ENCODE measurements at regions not wholly inside any gene's neighbourhood (a gene's known extent, or its start where the extent isn't known, plus 50 kb on each side); places are given as distances from the start of the nearest gene placed in this dataset.

- Mint-ChIP-seq H3K27ac (no peak overlapping the region), H3K4me1 (no peaks in the 10 kb centered on the region)
- no peak overlapping the region for H3K27ac ChIP-seq (ENCODE audit: low read depth)
Measured at GRCh38 chr5:74310997-74311930, 329.3 kb downstream of the ENC1 start.

More at GRCh38 chr5:74310997-74311930, 329.3 kb downstream of the ENC1 start:
- H2AFZ ChIP-seq, result no peak overlapping the region
- no peaks in the 10 kb centered on the region for H3K27me3 ChIP-seq (ENCODE audit: insufficient read depth)
- H3K79me2 ChIP-seq (replicated peaks; ENCODE audit: insufficient read depth), result no peaks in the 10 kb centered on the region
- peaks cover 5% of the 10 kb centered on the region; the same call in 1 of the 2 replicates for H3K4me1 ChIP-seq (ENCODE audit: insufficient read depth)
- Mint-ChIP-seq H3K4me3 (no peak overlapping the region), H3K27me3 (ENCODE audit: insufficient read depth, low read depth, poor library complexity) (no peaks in the 10 kb centered on the region), H3K36me3 (ENCODE audit: low read depth) (no peaks in the 10 kb centered on the region), H3K9me3 (no peaks in the 10 kb centered on the region)
- H3F3A ChIP-seq (replicated peaks; ENCODE audit: low read depth), result no peaks in the 10 kb centered on the region
- ATAC-seq, result no peak
- H3K4me3 ChIP-seq, result no peak overlapping the region
- no peak for TF ChIP-seq CREB1 (CRISPR knock-in tag; IDR thresholded peaks at IDR 0.05; ENCODE audit: low read depth)
- no peak for TF ChIP-seq EZH2 (IDR thresholded peaks at IDR 0.05; ENCODE audit: low read depth, unreplicated experiment)
- no peak for TF ChIP-seq CTCF (conservative IDR thresholded peaks at IDR 0.05; ENCODE audit: low read depth in 2 of 2)
- TF ChIP-seq POLR2AphosphoS5 (IDR thresholded peaks at IDR 0.05; ENCODE audit: low read depth), result no peak
- no peak for TF ChIP-seq STAT1 (IDR thresholded peaks at IDR 0.05; ENCODE audit: unreplicated experiment)
- TF ChIP-seq, protein P1, sequence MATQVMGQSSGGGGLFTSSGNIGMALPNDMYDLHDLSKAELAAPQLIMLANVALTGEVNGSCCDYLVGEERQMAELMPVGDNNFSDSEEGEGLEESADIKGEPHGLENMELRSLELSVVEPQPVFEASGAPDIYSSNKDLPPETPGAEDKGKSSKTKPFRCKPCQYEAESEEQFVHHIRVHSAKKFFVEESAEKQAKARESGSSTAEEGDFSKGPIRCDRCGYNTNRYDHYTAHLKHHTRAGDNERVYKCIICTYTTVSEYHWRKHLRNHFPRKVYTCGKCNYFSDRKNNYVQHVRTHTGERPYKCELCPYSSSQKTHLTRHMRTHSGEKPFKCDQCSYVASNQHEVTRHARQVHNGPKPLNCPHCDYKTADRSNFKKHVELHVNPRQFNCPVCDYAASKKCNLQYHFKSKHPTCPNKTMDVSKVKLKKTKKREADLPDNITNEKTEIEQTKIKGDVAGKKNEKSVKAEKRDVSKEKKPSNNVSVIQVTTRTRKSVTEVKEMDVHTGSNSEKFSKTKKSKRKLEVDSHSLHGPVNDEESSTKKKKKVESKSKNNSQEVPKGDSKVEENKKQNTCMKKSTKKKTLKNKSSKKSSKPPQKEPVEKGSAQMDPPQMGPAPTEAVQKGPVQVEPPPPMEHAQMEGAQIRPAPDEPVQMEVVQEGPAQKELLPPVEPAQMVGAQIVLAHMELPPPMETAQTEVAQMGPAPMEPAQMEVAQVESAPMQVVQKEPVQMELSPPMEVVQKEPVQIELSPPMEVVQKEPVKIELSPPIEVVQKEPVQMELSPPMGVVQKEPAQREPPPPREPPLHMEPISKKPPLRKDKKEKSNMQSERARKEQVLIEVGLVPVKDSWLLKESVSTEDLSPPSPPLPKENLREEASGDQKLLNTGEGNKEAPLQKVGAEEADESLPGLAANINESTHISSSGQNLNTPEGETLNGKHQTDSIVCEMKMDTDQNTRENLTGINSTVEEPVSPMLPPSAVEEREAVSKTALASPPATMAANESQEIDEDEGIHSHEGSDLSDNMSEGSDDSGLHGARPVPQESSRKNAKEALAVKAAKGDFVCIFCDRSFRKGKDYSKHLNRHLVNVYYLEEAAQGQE (IDR thresholded peaks at IDR 0.05; ENCODE audit: unreplicated experiment), result no peak
- no peak for TF ChIP-seq ZNF114 (CRISPR knock-in tag; IDR thresholded peaks at IDR 0.05)
- TF ChIP-seq, protein P2, sequence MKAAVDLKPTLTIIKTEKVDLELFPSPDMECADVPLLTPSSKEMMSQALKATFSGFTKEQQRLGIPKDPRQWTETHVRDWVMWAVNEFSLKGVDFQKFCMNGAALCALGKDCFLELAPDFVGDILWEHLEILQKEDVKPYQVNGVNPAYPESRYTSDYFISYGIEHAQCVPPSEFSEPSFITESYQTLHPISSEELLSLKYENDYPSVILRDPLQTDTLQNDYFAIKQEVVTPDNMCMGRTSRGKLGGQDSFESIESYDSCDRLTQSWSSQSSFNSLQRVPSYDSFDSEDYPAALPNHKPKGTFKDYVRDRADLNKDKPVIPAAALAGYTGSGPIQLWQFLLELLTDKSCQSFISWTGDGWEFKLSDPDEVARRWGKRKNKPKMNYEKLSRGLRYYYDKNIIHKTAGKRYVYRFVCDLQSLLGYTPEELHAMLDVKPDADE (IDR thresholded peaks at IDR 0.05), result no peak
- no peak for TF ChIP-seq ZNF462 (CRISPR knock-in tag; IDR thresholded peaks at IDR 0.05)
- H3K9me2 ChIP-seq (ENCODE audit: insufficient read depth), result peaks cover 22% of the 10 kb centered on the region; the same call in 1 of the 2 replicates
- DNase-seq (ENCODE audit: low spot score), result no peak
- H3K36me3 ChIP-seq (ENCODE audit: insufficient read depth), result no peaks in the 10 kb centered on the region
- H4K20me1 ChIP-seq (replicated peaks; ENCODE audit: insufficient read depth), result no peaks in the 10 kb centered on the region
- H3K4me2 ChIP-seq, result no peak overlapping the region

All from GM23338 (cell line).